HL-60 (cell line): ENCODE measurements at regions not wholly inside any gene's neighbourhood (a gene's known extent, or its start where the extent isn't known, plus 50 kb on each side); places are given as distances from the start of the nearest gene placed in this dataset.

Experiments
- POLR2AphosphoS5 ChIP-seq: IDR thresholded peaks from 2 replicates; pipeline ENCODE4 v1.6.1; 2012; ENCODE audit warnings: low read depth
- REST ChIP-seq: IDR thresholded peaks from 2 replicates; pipeline ENCODE4 v1.6.1; 2012; ENCODE audit warnings: low read depth; ENCODE audit not compliant: insufficient replicate concordance
- SPI1 ChIP-seq: IDR thresholded peaks from 2 replicates; pipeline ENCODE4 v1.6.1; 2012; ENCODE audit warnings: low read depth, mild to moderate bottlenecking, borderline replicate concordance
- TF ChIP-seq, protein P1 (sequence below): IDR thresholded peaks from one replicate; pipeline ENCODE4 v1.5.1; 2011; ENCODE audit warnings: low read length, control low read depth, inconsistent platforms; ENCODE audit not compliant: insufficient read depth

DNA sequence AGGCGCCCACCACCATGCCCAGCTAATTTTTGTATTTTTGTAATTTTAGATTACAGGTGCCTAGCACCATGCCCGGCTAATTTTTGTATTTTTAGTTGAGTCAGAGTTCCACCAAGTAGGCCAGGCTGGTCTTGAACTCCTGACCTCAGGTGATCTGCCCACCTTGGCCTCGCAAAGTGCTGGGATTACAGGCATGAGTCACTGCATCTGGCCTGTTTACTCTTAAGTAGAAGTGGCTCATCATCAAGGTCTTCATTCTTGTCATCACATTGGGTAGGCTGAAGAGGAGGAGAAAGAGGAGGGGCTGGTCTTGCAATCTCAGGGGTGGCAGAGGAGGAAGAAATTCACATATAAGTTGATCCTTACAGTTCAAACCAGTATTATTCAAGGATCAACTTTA is 152.4 kb upstream of the ATP2B1 start:
- TF ChIP-seq, protein P1, sequence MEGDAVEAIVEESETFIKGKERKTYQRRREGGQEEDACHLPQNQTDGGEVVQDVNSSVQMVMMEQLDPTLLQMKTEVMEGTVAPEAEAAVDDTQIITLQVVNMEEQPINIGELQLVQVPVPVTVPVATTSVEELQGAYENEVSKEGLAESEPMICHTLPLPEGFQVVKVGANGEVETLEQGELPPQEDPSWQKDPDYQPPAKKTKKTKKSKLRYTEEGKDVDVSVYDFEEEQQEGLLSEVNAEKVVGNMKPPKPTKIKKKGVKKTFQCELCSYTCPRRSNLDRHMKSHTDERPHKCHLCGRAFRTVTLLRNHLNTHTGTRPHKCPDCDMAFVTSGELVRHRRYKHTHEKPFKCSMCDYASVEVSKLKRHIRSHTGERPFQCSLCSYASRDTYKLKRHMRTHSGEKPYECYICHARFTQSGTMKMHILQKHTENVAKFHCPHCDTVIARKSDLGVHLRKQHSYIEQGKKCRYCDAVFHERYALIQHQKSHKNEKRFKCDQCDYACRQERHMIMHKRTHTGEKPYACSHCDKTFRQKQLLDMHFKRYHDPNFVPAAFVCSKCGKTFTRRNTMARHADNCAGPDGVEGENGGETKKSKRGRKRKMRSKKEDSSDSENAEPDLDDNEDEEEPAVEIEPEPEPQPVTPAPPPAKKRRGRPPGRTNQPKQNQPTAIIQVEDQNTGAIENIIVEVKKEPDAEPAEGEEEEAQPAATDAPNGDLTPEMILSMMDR = no peak
- TF ChIP-seq SPI1 = no peak
- no peak for TF ChIP-seq POLR2AphosphoS5
- no peak for TF ChIP-seq REST
